ENCODE measurements at regions not wholly inside any gene's neighbourhood (a gene's known extent, or its start where the extent isn't known, plus 50 kb on each side); places are given as distances from the start of the nearest gene placed in this dataset.

- TF ChIP-seq CTCF (IDR thresholded peaks at IDR 0.05) (no peak), POLR2A (IDR thresholded peaks at IDR 0.05) (no peak)
Measured at GRCh38 chr7:84274029-84274638, 79.5 kb upstream of the SEMA3A start.
